ENCODE measurements at regions not wholly inside any gene's neighbourhood (a gene's known extent, or its start where the extent isn't known, plus 50 kb on each side); places are given as distances from the start of the nearest gene placed in this dataset.

- no peaks in the 10 kb centered on the region for H3K79me2 ChIP-seq (ENCODE audit: low read length)
- H2AFZ ChIP-seq (ENCODE audit: low read length) = no peak overlapping the region
- DNase-seq (no peak), ATAC-seq (no peak)
- no peaks in the 10 kb centered on the region for H3K36me3 ChIP-seq (ENCODE audit: low read depth, low read length)
- no peaks in the 10 kb centered on the region for H3F3A ChIP-seq (ENCODE audit: low read length, unreplicated experiment)
- no peak overlapping the region for H3K27ac ChIP-seq (ENCODE audit: low read length)
- no peak overlapping the region for H3K4me2 ChIP-seq (ENCODE audit: low read length)
- no peak for TF ChIP-seq EZH2phosphoT487 (IDR thresholded peaks at IDR 0.05; ENCODE audit: borderline replicate concordance, low read length)
- TF ChIP-seq EZH2 (IDR thresholded peaks at IDR 0.05; ENCODE audit: low read length, unreplicated experiment) = no peak
- no peak for TF ChIP-seq CTCF (conservative IDR thresholded peaks at IDR 0.05; ENCODE audit: low read depth, low read length)
- no peak overlapping the region for H3K9ac ChIP-seq (ENCODE audit: low read length)
- CTCF ChIA-PET = no interaction called here
- no peaks in the 10 kb centered on the region for H3K9me2 ChIP-seq (replicated peaks; ENCODE audit: low read length)
- no peaks in the 10 kb centered on the region for H4K20me1 ChIP-seq (ENCODE audit: low read length)
- intact Hi-C loops (cut with micrococcal nuclease) = no loop called here
- POLR2A ChIA-PET (ENCODE audit: unreplicated experiment) = no interaction called here
- H3K9me3 ChIP-seq (ENCODE audit: low read length) = no peaks in the 10 kb centered on the region
- no peaks in the 10 kb centered on the region for H3K4me1 ChIP-seq (ENCODE audit: insufficient read depth, low read length)
- H3K4me3 ChIP-seq (ENCODE audit: low read length) = no peak overlapping the region
- no peaks in the 10 kb centered on the region for H3K27me3 ChIP-seq (ENCODE audit: low read length)
- BruUV-seq (replicated peaks) = no TSS peak
These were observed 110.1 kb downstream of the GPR63 start for GRCh38 chr6:96727144-96727543.

GRCh38 chr6:96725296-96725695 is 112.0 kb downstream of the GPR63 start:
- ATAC-seq = no peak
- CTCF ChIA-PET = no interaction called here
- Histone ChIP-seq H4K20me1 (ENCODE audit: low read length) (no peaks in the 10 kb centered on the region), H3K79me2 (ENCODE audit: low read length) (no peaks in the 10 kb centered on the region), H3K27ac (ENCODE audit: low read length) (no peak overlapping the region), H3K36me3 (ENCODE audit: low read depth, low read length) (no peaks in the 10 kb centered on the region), H3K4me2 (ENCODE audit: low read length) (no peak overlapping the region), H3K9ac (ENCODE audit: low read length) (no peak overlapping the region), H3K27me3 (ENCODE audit: low read length) (no peaks in the 10 kb centered on the region), H3F3A (ENCODE audit: low read length, unreplicated experiment) (no peaks in the 10 kb centered on the region), H3K9me2 (replicated peaks; ENCODE audit: low read length) (no peaks in the 10 kb centered on the region), H3K9me3 (ENCODE audit: low read length) (no peaks in the 10 kb centered on the region), H2AFZ (ENCODE audit: low read length) (no peak overlapping the region), H3K4me3 (ENCODE audit: low read length) (no peak overlapping the region), H3K4me1 (ENCODE audit: insufficient read depth, low read length) (no peaks in the 10 kb centered on the region)
- TF ChIP-seq CTCF (conservative IDR thresholded peaks at IDR 0.05; ENCODE audit: low read depth, low read length) (no peak), EZH2phosphoT487 (IDR thresholded peaks at IDR 0.05; ENCODE audit: borderline replicate concordance, low read length) (no peak), EZH2 (IDR thresholded peaks at IDR 0.05; ENCODE audit: low read length, unreplicated experiment) (no peak)
- no peak for DNase-seq
- POLR2A ChIA-PET (ENCODE audit: unreplicated experiment) = no interaction called here
- intact Hi-C loops (cut with micrococcal nuclease) = no loop called here
- BruUV-seq (replicated peaks) = no TSS peak

- no peaks in the 10 kb centered on the region for H3K9me2 ChIP-seq (replicated peaks; ENCODE audit: low read length)
- no peaks in the 10 kb centered on the region for H4K20me1 ChIP-seq (ENCODE audit: low read length)
- H2AFZ ChIP-seq (ENCODE audit: low read length) = no peak overlapping the region
- no TSS peak for BruUV-seq (replicated peaks)
- no peaks in the 10 kb centered on the region for H3K79me2 ChIP-seq (ENCODE audit: low read length)
- no peaks in the 10 kb centered on the region for H3K9me3 ChIP-seq (ENCODE audit: low read length)
- ChIA-PET POLR2A (ENCODE audit: unreplicated experiment) (no interaction called here), CTCF (no interaction called here)
- TF ChIP-seq CTCF (conservative IDR thresholded peaks at IDR 0.05; ENCODE audit: low read depth, low read length) (no peak), EZH2 (IDR thresholded peaks at IDR 0.05; ENCODE audit: low read length, unreplicated experiment) (no peak), EZH2phosphoT487 (IDR thresholded peaks at IDR 0.05; ENCODE audit: borderline replicate concordance, low read length) (no peak)
- DNase-seq = no peak
- intact Hi-C loops (cut with micrococcal nuclease) = no loop called here
- no peaks in the 10 kb centered on the region for H3K27me3 ChIP-seq (ENCODE audit: low read length)
- no peak for ATAC-seq
- no peak overlapping the region for H3K9ac ChIP-seq (ENCODE audit: low read length)
- H3K4me1 ChIP-seq (ENCODE audit: insufficient read depth, low read length) = no peaks in the 10 kb centered on the region
- H3K4me2 ChIP-seq (ENCODE audit: low read length) = no peak overlapping the region
- H3K36me3 ChIP-seq (ENCODE audit: low read depth, low read length) = no peaks in the 10 kb centered on the region
- no peaks in the 10 kb centered on the region for H3F3A ChIP-seq (ENCODE audit: low read length, unreplicated experiment)
- no peak overlapping the region for H3K4me3 ChIP-seq (ENCODE audit: low read length)
- no peak overlapping the region for H3K27ac ChIP-seq (ENCODE audit: low read length)
These were observed 112.6 kb downstream of the GPR63 start for GRCh38 chr6:96724641-96725040.
